Stimulated activated CD8-positive, alpha-beta memory T cell treated with anti-CD3 and anti-CD28 coated beads, Interleukin-7, amount 100 ng/mL, for 24 hours (primary cell): ENCODE measurements at regions not wholly inside any gene's neighbourhood (a gene's known extent, or its start where the extent isn't known, plus 50 kb on each side); places are given as distances from the start of the nearest gene placed in this dataset.
"Not testable (repeated sequence)": the region's sequence is repeated elsewhere in the genome, so short reads cannot be mapped to it uniquely, and the experiment has no call there.

Experiments used
- DNase-seq: peaks from one replicate; pipeline ENCODE4 v3.0.0-alpha.2; 2020; ENCODE audit warnings: low read depth

DNA sequence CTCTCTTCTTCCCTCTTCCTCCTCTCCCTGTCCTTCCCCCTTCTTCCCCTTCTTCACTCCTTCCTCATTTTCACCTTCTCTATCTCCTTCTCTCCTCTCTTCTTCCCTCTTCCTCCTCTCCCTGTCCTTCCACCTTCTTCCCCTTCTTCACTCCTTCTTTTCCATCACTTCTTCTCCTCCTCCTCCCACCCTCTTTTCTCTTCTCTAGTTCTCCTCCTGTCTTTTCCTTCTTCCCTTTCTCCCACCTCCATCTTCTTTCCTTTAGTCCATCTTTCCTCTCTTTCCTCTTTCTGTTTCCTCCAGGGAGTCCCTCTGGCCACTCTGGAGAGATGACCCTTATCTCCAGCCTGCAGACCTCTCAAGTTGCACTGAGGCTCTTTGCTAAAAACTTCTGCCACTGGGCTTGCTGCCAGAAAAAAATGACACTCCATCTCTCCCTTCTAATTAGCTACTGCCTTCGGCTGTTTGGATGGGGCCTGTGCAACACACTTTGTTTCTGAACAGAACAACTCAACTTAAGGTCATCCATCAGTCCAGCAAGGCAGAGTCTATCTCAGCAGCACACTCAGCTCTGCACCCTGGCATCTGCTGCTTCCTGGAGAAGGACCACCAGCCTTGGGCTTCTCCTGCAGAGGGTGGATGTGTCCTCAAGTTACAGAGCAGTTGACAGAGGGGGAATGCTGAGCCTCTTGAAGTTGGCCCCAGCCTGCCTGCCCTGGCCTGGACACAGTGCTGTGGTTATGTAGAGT is 538.8 kb downstream of the MATN1 start:
- DNase-seq = no peak

DNA sequence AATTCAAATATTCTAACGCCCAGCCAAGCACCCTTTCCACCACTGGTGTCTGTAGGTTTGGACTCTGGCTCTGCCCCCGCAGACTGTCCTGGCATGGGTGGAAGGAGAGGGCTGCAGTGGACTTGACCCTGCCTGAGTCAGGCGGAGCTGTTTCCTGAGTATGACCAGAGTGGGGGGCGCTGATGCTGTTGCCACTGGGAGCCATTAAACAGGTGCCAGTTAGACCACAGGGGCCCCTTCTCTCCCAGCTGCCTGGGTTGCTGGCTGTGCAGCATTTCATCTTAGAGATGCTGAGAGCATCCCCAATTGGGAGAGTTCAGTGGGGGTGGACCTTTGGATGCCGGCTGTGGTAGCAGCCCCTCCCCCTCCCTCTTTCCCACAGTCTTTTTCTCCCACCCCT is 539.5 kb downstream of the MATN1 start:
- DNase-seq = no peak

DNA sequence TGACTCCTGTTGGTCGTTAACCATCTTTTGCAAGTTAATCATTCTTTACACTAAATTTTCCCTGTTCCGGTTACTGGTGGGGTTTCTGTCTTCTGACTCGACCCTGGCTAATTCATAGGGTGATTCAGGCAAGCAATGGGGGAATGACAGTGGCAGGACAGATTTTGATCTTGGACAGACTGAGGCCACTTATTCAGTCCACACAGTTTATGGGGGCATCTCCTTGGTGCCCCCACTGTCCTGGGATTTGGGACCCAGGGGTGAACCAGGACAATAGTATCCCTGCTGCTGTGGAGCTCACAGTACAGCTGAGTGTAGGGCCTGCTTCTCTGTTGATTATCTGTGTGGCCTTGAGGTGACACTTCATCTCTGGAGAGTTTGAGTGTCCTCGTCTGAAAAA is 540.4 kb downstream of the MATN1 start:
- no peak for DNase-seq

DNA sequence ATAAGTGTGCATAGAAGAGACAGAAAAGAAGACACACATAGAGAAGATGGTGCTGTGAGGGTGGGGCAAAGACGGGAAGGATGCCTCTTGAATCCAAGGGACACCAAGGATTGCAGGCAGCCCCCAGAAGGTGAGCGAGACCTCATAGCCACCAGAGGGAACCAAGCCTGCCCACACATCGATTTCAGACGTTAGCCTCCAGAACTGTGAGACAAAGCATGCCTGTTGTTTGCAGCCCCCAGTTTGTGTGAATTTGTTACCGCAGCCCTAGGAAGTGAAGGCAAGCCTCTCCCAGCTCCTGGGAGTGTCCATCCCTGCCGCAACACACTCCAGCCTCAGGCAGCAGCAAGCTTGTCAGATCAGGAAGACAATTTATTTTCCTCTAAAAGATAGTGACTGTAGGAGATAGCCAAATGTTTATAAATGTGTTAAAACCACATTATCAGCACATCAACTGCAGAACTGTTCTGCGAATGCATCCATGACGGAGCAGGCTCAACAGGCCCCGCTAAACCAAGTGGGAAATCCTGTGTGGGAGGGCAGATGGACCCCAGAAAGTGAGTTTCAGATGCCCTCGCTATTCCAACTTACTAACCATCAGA is 543.3 kb downstream of the MATN1 start:
- DNase-seq = no peak

DNA sequence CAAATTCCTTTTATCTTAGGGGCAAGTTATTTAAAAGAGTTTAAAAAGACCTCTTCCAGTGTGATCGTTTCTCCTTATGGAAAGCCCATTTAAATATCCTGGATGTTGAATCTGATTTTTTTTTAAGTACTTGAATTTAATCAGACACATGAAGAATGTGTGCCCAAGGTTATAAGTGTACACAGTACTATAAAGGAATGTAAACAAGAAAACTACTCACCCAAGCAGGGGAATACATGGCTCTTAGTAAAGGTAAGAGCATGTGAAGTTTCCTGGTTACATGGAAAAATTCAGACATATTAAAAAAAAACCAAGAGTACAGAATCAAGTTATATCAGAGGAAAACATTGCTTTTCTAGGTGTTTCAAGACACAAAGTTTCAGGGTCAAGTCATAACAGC is 546.9 kb downstream of the MATN1 start:
- no peak for DNase-seq

DNA sequence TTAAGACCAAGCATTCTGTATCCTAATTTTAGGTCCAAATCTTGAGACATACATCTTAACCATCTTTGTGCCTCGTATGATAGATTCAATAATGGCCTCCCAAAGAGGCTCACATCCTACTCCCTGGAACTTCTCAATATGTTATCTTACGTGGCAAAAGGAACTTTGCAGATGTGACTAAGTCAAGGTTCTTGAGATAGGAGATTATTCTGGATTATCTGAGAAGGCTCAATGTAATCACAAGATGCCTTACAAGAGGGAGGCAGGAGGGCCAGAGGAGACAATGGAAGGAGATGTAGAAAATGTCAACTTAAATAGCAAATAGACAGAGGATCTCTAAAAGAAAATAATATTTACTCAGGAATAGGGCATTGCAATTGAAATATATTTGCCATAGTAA is 548.9 kb downstream of the MATN1 start:
- no peak for DNase-seq

DNA sequence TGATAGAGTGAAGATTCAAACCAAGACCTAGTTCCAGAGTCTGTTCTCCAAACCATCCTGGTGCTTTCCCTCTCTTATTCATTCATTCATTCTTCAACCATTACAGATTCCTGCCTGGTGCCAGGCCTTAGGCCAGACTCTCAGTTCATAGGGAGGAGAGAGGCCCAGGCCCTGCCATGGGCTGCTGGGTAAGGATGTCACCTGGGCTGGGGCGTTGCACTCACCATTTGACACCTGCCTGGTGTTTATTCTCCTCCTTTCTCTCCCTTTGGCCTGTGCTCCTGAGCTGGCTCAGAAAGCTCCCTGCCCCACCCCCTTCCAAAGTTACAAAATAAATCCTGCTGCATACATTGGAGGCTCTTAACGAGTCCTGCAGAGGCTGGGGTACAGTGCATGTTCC is 549.8 kb downstream of the MATN1 start:
- DNase-seq = no peak

DNA sequence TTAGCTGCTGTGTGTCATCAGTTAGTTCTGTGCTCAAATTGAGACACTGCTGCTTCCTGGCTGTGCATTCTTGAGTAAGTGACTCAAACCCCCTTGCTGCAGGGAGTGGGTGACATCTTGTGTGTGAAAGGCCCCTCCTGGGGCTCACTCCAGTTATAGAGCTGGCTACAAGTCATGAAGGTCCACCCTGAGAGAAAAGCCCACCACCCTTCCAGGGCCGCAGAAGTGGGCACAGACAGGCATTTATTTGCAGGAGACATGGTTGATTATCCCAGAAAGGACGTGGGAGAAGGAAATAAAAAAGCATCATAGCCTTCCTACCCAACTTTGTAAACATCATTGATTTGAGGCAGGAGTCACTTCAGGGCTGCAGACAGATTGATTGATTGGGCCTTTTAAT is 550.6 kb downstream of the MATN1 start:
- no peak for DNase-seq

DNA sequence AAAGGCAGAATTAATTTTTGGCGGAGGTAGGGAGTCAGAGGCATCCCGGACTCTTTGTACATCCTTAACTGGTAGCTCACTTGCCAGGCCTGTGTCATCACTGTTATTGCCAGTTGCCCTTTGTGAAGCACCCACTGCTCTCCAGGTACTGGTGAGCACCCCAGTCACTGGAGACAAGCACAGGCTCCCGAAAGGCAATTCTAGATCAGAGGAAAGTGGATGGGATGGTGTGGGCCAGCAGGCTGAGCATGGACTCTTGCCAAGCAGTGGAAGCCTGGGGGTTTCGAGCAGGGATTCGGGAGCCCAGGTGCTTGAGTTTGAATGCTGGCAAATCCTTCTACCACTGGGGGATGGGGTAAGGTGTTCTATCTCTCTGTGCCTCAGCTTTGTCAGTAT is 551.1 kb downstream of the MATN1 start:
- DNase-seq = no peak

DNA sequence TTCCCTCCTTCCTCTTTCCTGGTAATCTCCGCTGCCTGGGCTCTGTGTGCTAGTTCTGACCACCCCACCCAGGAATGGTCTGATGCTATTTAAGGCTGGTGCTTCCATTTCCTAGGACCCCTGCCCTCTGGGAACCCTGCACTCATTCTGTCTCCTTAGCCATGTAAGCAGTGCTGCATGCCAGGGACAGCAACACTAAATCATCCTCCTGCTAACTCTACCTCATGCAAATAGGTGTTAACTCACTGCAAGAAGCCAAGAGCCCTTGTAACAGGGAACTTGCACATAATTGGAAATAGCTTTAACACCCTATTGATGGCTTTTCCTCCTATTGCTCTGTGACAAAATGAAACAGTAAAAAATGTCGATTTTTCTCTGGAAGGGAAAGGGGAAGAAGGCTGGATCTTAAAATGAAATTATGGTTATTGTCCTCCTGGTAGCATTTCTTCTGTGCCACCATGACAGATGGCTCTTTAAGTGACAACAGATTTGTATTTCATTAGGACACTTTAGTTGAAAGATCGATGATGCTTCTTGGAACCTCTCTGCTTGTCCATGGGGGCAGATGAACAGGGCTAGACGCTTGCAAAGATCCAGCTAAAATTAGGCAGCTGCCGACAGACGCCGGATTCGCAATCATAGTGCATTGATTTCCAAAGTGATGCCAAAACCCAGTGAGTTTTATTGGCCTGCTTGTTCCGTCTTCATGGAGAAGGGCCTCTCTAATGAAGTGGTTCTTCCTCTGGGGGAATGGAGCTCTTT is 551.7 kb downstream of the MATN1 start:
- DNase-seq = no peak

DNA sequence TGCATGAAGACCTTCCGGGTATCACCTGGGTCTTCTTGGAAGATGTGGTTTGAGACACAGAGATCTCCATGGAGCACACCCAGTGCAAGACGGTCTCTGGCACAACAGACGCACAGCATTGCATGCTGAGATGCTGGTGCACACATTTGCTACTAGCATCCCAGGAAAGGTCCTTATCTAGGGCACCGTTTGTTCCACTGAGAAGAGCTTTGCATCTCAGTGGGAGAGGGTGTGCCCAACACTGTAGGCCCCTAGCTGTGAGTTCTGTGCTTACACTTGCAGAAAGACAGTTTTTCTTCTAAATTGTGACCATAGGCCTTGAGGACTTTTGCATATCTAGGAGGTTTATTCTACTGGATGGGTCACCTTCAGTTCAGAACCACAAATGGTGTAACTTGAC is 554.1 kb downstream of the MATN1 start:
- no peak for DNase-seq

DNA sequence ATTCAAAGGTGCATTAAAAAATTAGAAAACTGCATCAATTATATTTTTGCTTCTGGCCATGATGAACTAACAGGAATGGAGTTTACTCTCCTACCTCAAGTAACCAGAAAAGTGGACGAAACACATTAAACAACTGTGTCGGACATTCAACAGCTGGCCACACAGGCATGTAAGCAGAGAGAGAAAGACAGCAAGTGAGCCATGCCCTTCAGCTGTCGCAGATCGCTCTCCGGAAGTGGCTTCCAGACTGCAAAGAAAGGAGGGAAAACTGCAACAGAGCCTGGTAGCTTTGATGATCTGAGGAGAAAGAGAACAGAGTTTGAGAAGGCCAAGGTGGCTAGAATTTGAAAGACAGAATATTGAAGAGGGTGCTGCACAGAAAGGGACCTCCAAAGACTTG is 557.2 kb downstream of the MATN1 start:
- DNase-seq = no peak

DNA sequence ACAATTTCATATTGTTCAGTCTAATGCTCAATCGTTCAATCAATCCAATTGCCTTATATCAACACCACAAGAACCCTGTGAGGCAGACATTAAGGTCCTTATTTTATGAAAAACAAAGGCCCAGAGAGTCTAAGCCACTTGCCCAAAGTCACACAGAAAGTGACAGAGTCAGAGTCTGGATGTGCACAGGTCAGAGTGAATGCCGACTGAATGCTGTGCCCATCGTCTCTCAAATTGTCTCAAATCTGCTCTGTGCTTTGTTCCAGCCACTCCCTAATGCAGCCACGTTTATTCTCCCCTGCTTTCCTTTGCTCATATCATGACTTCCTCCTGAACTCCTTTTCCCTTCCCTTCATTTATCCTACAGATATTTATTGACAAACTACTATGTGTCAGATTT is 558.3 kb downstream of the MATN1 start:
- DNase-seq = no peak

DNA sequence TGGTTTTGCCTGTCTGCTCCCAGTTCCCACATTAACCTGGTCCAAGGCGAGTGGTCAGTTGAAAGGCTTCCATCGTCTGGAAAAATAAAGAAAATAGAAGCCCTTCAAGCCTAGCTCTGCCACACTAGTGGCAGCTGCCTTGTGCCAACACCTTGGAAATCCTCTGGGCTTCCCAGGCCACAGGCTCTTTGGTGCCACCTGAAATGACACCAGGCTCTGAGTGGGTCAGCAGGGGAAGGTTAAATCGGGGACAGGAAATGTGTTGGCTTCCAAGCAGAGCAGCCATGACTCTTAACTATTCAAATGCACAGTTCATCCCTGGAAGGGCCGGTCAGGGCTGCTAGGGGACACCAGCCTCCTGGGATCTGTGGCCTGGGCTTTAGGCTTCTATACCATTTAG is 558.7 kb downstream of the MATN1 start:
- no peak for DNase-seq

DNA sequence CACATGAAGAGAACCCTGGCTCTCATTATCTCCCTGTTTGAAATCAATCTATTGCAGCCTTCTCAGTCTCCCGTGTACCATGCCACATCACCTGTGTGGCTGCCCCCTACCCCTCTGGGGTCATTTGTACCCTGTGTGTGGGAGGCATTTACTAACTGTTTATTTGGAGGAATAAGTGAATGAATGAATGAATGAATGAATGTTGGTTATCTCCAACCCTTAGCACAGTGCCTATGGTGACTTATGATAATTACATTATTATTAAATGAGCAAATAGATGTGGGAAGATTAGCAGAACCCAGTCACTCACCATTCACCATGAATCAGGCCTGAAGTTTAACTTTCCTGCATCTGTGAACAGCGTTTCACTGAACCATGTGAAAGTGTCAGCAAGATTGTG is 560.8 kb downstream of the MATN1 start:
- DNase-seq = no peak

DNA sequence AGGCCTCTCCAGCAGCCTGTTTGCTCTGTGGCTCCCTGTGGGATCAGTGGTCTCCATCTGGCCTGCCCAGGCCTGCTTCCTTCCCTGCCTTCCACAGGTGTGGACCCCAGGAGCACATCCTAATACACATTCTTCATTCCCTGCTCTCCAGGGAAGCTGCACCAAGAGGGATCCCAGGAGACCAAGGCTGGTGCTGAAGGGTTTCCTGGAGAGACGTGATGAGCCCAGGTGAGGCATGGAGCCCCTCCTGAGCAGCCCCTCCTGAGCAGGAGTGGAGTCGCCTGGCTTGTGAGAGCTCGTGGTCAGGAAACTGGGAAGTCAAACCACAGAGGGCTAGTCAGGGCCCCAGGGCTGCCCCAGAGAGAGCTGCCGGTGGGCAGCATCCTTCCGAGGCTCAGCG is 561.4 kb downstream of the MATN1 start:
- no peak for DNase-seq

DNA sequence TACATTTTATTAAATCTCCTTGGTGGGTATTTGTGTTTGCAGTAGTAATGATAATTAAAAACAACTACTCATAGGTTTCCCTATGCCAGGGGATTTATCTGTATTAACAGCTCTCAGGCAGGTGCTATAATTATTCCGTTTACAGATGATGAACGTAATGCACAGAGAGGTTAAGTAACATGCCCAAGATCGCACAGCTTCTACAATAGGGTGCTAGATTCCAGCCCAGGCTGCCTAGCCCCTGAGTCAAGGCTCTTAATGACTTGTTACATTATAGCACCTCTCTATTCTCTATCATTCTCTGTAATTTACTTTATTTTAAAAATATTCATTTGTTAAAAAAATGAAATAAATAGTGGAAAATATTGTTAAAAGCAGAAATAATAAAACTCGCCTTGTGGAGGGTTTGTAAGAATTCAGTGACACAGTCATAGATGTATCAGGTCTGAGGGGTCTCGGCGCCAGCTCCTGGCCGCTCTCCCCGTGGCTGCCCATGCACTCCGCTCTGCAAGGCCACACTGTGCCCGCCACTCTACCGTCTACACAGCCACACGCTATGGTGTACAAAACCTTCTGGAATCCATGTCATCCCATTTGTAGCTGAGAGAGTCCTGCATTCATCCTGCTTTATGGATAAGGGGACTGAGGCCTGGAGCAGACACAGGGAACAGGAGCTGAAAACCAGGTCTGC is 562.2 kb downstream of the MATN1 start:
- DNase-seq = no peak

DNA sequence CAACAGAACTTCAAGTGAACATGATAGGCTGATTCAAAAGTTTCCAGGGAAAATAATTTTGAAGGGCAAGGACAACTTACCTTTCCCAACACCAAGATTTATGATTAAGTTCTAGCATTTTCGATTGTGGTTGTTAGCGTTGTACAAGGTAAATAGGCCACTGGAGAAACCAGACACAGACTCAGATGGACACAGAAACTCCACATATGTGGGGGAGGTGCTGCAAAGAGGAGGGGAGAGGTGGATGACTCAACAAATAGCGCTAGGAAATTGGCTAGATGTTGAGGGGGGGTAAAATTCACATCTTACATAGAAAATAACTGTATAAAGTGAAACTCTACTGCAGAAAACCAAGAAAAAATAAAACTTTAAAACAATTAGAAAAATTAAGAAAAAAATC is 564.4 kb downstream of the MATN1 start:
- DNase-seq = no peak

DNA sequence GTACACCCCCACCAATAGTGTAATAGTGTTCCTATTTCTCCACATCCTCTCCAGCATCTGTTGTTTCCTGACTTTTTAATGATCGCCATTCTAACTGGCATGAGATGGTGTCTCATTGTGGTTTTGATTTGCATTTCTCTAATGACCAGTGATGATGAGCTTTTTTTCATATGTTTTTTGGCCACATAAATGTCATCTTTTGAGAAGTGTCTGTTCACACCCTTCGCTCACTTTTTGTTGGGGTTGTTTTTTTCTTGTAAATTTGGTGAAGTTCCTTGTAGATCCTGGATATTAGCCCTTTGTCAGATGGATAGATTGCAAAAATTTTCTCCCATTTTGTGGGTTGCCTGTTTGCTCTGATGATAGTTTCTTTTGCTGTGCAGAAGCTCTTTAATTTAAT is 567.7 kb downstream of the MATN1 start:
- DNase-seq = not testable (repeated sequence)

DNA sequence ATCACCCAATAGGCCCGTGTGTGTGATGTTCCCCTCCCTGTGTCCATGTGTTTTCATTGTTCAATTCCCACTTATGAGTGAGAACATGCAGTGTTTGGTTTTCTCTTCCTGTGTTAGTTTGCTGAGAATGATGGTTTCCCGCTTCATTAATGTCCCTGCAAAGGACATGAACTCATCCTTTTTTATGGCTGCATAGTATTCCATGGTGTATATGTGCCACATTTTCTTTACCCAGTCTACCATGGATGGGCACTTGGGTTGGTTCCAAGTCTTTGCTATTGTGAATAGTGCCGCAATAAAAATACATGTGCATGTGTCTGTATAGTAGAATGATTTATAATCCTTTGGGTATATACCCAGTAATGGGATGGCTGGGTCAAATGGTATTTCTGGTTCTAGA is 568.1 kb downstream of the MATN1 start:
- not testable (repeated sequence) for DNase-seq

DNA sequence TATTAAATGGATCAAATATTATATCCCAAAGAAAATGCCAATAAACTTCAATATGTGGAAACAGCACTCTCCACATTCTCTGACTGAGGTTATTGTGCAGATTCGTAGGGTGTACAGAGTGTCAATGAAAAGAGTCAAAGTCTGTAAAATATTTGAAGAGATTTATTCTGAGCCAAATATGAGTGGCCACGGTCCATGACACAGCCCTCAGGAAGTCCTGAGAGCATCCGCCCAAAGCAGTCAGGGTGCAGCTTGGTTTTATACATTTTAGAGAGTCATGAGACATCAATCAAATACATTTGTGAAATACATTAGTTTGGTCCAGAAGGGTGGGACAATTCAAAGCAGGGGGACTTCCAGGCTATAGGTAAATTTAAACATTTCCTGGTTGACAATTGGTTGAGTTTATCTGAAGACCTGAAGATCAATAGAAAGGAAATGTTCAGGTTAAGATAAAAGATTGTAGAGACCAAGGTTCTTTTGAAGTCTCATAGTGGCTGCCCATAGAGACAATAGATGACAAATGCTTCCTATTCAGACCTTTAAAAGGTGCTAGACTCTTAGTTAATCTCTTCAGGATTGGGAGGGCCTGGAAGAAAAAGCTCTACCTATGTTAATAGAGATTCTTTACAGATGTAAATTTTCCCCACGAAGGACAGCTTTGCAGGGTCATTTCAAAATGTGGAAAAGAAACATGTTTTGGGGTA is 569.5 kb downstream of the MATN1 start:
- no peak for DNase-seq

DNA sequence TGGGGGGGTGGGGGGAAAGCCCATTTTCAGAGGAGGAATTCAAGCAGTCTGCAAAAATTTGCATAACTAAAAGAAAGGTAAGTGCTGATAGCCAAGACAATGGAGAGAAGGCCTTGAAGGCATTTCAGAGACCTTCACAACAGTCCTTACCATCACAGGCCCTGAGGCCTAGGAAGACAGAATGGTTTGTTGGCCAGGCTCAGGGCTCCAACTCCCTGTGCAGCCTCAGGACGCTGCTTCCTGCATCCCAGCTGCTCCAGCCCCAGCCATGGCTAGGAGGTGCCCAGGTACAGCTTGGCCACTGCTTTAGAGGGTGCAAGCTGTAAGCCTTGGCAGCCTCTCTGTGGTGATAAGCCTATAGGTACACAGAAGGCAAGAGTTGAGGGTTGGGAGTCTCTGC is 571.6 kb downstream of the MATN1 start:
- DNase-seq = no peak
